GM21360 (cell line): ENCODE measurements at regions not wholly inside any gene's neighbourhood (a gene's known extent, or its start where the extent isn't known, plus 50 kb on each side); places are given as distances from the start of the nearest gene placed in this dataset.
"Not testable (repeated sequence)": the region's sequence is repeated elsewhere in the genome, so short reads cannot be mapped to it uniquely, and the experiment has no call there.

Experiments
- ATAC-seq: cut with Tn5 transposase; IDR thresholded peaks from one replicate; pipeline ENCODE4 v1.9.1; 2021; ENCODE audit warnings: mild to moderate bottlenecking, moderate library complexity; ENCODE audit not compliant: unreplicated experiment

DNA sequence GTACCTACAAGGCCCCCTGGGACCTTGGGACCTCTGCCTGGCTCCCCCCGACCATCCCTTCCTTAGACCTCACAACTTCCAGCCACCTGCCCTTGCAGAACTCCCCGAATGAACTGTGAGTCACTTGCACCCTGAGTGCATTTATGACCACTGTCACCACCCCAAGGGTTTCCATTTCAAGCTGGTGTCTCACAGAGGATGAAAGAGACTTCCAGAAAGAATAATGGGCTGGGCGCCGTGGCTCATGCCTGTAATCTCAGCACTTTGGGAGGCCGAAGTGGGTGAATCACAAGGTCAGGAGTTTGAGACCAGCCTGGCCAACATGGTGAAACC lies 124.5 kb upstream of the CIBAR2 start:
- no peak for ATAC-seq

DNA sequence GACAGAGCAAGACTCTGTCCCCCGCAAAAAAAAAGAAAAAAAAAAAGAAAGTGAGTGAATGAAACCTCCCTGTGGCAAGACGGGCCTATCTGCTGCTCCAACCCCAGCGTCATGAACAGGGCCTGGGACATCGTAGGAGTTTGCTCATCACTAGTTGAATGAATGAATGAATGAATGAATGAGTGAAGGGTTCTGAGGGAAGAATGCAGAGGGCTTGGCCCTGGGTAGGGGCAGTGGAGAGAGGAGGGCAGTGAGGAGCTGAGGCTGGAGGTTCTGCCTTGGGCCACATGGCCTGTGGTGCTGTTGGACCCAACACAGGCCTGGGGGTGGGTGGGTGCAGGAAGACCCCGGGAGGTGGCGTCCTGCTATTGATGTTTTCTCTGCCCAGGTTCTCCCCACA lies 125.5 kb upstream of the CIBAR2 start:
- no peak for ATAC-seq

DNA sequence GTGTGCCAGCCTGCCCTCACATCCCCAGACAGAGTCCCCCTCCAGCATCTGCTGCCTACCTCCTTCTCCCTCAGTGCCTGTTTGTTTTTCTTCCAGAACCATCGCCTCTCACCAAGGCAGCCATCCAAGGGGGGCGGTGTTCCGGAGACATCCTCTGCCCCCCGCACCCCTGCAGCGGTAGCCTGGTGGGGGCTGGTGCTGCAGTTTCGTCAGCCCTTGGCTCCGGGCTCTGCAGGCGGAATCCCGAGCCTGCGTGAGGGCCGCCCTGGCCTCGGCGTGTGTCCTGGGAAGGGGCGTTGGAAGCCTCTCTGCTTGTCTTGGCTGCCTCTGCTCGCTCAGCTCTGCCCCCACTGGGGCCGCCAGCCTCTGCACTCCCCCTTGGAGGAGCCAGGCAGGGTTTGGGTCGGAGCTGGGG lies 126.0 kb upstream of the CIBAR2 start:
- ATAC-seq = no peak

DNA sequence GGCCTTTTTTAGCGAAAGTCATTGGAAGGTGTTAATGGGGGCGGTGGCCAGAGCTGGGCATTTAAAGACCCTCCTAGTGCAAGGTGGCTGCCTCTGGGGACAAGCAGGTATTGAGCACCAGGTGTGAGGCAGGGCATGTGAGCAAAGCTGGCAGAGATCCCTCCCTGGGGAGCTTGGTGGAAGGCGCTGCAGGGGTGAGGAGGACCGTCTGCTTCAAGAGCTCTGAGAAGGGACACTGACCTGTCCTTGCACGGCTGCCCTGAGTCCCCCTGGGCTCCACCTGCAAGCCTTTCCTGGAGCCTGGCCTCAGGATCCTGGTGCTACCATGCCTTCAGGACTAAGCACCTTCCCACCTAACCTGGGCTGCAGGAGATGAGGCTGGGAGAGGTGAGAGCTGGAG lies 127.0 kb upstream of the CIBAR2 start:
- no peak for ATAC-seq

DNA sequence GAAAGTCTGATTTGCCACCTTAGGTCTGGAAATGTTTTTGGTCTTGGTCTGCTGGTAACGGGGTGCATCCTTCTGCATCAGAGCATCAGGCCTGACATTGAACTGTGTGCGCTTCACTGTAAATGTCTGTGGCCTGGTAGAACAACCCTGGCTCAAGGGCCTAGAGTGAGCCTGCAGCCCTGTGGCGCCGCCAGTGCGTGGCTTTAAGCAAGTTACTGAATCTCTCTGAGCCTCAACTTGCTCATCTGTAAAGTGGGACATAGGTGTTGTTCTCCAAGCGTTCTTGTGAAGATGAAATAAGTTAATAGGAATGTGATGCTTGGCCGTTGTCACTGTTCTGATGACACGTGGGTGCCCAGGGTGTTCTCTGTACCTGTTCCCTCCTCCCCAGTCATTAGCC lies 127.6 kb upstream of the CIBAR2 start:
- no peak for ATAC-seq

DNA sequence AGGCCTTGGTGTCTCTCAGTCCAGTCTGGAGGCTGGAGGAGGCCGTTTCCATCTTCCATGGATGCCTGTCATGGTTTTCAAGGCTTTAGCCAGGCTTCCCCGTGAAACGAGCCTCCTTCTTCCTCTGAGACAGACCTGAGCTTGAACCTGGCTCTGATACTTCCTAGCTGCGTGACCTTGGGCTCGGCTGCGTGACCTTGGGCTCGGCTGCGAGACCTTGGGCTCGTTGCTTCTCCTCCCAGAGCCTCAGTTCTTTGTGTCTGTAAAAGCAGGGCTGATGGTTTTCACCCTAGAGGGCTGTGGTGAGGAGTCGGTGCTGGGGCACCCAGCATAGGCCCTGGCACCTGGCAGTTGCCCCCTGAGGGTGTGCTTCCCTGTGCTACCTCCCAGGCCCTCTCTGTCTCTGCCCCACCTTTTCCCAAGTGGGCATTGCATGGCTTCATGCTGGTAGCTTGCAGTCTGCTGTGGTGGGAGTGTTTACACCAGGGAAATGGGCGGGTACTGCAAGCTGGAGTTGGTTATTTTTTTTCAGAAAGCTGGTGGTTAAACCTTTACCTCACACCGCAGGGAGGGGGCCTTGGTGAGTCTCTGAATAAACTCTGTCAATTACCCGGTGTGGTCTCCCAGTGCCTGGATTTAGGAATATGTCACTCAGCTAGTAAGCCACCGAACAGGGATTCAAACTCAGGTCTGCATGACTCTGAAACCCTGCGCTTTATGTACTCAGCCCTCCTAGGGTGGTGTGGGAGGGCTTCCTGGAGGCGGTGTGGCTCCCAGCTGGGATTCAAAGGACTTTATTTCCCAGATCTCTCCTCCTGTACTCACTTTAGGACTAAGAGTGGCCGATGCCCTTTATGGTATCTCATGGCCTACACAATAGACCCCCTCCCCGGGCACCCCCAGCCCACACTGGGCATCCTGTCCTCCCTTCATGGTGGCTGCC lies 129.0 kb upstream of the CIBAR2 start:
- ATAC-seq = no peak

DNA sequence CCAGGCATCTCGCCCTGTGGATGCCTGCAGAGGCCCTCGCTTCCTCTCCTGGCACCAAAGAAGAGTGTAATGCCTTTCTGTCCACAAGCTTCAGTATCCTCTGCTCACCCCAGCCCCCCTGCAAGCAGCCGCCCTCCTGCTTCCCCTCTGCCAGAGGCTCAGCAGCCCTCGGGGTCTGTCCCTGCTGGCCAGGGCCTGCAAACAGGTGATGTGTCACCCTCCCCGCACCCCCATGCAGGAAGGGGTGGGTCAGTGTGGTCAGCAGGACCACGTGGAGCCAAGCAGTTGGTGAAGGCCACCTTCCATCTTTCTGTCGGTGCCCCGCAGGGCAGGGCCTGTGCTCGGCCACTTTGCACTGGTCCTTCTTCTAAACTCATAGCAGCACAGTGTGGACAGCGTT lies 129.9 kb upstream of the CIBAR2 start:
- no peak for ATAC-seq

DNA sequence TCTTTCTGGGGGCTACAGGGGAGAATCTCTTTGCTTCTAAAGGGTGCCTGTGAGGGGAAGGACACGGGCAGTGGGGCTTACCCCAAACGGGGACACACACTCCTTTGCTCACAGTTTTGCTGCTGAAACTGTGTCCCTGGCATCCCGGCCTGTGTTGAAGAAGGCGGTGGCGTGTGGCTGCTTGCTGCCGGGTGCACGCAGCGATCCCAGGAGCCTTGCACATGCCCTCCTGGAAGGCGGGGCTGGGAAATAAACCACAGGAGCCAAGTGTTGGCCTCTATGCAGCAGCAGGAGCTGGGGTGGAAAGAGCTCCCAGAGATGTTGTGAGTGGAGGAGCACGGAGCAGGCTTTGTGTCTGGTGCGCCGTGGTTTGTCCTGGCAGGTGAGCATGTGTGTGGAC lies 131.0 kb upstream of the CIBAR2 start:
- ATAC-seq = no peak

DNA sequence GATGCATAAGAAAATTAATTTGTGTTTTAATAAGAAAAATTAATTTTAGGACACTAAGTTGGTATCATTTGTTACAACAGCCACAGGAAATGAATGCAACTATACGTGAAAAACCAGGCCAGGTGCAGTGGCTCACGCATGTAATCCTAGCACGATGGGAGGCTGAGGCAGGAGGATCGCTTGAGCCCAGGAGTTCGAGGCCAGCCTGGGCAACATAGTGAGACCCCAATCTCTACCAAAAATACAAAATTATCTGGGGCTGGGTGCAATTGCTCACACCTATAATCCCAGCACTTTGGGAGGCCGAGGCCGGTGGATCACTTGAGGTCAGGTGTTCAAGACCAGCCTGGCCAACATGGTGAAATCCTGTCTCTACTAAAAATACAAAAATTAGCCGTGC lies 132.2 kb upstream of the CIBAR2 start:
- not testable (repeated sequence) for ATAC-seq

DNA sequence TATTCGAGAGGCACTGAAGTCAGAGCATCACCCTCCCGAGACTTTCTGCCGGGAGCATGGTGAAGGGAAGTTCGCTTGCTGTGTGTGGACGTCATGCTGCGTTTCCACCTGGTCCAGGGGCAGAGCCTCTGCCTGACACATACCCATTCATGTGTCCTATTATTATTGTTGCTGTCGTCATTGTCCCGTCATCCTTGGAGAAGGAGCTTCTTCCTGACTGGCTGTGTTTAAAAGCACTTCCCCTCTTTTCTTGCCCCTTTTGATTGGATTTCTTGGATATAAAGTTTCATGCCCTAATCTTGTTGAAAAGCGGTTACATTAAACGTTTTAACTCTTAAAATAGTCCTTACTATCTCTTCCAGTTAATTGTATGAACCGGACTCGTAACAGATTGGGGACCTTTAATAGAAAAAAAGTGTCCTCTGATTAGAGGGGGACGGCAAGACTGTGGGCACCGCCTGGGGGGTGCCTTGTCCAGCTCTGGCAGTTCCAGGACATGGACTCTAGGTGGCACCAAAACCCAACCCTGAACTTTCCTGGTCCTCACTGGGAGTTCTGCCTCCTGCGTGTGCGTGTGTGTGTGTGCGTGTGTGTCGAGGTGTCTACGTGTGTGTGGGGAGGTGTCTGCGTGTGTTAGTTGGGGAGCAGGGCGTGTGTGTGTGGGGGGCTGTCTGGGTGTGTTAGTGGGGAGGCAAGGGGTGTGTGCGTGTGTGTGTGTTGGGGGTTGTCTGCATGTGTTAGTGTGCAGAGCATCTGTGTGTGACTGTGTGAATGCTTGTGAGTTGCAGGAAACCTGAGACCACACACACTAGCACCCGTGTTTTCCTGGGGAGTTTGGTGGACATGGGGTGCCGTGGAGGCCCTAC lies 133.3 kb upstream of the CIBAR2 start:
- ATAC-seq = no peak

DNA sequence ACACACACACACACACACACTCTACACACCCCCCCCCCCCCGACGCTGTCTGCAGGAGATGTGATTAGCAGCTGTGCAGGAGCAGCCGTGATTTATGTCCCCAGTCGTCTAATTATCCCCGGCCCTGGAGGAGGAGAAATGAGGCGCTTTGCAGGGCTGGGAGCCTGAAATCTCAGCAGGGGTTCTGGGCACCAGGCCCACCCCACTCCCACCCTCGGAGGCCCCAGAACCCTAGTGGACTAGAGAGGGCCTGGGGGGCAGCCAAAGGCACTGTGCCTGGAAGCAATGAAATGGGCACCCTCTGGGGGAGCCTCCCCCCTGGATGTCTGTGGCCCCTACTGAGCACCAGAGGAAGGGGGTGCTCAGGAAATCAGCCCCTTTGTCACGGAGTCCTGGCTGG lies 134.2 kb upstream of the CIBAR2 start:
- ATAC-seq = no peak

DNA sequence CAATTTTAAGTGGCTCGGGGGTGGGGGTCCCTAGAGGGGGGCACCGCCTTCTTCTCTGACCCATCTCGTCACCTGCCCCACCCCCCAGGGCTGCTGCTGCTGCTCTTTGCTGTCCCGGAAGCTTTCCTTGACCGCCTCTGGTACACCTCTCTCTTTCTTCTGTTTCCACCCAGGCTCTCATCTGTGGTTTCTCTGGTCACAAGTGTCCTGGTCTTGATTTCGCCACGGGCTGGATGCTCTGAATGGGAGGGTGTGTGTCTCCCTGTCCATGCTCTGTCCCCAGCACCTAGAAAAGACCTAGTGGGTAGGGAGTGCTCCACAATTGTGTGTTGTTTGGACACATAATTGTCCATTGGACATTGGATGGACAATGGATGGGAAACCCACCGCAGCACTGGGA lies 134.7 kb upstream of the CIBAR2 start:
- ATAC-seq = no peak

DNA sequence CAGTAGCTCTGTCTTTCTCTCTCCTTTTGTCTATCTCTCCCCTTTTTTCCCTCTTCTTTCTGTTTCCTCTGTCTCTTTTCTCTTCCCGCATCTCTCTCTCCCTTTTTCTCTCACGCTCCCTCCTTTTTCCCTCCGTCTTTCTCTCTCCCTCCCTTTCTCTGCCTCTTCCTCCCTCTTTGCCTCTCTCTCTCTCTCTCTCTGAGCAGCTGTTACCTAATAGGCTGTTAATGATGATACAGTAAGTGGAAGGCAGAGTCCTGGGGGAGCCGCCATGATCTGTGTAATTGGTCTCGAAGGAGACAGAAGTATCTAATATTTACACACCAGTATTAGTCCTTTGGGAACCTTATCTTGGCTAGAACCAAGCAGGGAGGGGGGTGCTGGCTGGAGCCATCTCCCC lies 136.1 kb upstream of the CIBAR2 start:
- no peak for ATAC-seq

DNA sequence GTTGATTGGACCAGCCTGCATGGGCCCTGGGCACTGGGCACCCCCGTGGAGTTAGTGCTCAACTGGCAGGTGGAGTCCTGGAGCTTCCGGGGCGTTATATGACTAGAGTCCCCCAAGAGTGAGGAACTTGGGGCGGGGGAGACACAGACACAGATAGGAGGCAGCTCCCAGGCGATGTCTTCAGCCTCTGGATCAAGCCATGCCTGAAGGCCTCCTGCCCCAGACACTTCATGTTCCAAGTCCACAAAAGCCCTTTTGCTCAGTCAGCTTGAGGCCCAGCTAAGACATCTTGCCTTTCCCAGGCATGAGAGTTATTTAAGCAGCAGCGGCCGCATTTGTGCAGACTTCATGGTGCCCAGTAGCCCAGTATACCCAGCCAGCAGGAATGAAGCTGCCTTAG lies 136.6 kb upstream of the CIBAR2 start:
- no peak for ATAC-seq

DNA sequence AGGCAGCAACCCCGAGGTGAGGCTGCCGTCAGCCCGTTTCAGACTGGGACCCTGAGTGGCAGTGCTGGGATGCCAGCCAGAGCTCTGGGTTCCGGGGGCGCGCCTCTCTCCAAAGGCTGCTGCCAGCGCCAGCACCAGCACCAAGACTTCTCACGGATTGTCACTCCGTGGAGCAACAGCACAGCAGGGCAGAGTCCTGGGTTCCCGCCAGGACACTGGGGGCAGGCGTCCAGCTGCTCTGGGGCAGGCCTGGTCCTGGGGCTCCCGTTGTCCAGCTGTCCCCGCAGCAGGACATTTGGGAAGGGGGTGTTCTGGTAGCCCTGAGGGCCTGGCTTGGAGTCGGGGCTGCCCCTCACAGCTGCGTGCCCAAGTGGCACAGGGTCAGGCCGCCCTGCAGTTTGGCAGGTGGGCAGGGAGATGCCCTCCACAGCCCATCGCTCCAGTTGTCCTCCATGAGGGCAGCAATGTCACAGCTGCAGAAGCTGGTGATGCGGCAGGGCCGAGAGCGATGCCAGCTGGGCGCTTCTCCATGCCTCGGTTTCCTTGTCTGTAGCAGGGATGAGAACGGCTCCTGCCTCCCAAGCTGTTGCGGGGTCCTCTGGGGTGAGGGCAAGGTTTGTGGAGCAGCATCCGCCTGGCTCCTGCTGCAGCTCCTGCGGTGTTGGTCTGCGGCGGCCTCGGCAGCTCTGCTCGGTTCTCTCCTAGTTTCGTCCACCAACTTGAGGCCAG lies 137.3 kb upstream of the CIBAR2 start:
- no peak for ATAC-seq

DNA sequence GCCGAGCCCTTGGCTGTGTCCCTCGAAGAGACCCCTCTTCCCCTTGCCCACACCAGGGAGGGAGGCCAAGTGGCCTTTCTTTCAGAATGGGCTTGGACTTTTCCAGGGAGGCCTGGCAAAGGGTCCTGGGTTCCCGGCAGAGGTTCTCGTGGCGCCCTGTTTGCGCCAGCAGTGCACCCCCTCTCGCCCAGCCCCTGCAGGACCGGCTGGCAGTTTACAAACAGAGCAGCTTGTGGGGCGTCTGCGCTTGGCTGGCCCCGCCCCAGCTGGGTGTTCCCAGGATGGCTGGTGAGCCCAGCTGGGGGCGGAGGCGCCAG lies 137.8 kb upstream of the CIBAR2 start:
- ATAC-seq = no peak

DNA sequence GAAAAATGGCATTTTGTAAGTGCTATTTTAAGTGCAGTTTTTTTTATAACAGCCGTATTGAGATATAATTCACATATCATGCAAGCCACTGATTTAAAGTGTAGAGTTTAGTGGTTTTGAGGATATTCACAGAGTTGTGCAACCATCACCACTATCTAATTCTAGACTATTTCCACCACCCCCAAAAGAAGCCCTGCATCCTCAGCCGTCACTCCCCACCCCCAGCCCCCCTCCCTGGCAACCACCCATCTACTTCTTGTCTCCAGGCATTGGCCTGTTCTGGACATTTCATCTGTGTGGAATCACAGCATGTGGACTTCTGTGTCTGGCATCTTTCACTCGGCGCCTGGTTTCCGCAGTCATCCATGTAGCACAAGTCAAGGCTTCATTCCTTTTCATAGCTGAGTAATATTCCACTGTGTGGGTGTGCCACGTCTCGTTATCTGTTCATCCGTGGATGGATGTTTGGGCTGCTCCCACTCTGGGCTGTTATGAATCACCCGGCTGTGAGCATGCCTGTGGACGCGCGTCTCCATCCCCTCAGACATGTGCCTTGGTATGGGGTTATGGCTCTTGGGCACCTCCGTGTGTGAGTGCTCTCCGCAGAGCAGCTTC lies 138.4 kb upstream of the CIBAR2 start:
- ATAC-seq = no peak

DNA sequence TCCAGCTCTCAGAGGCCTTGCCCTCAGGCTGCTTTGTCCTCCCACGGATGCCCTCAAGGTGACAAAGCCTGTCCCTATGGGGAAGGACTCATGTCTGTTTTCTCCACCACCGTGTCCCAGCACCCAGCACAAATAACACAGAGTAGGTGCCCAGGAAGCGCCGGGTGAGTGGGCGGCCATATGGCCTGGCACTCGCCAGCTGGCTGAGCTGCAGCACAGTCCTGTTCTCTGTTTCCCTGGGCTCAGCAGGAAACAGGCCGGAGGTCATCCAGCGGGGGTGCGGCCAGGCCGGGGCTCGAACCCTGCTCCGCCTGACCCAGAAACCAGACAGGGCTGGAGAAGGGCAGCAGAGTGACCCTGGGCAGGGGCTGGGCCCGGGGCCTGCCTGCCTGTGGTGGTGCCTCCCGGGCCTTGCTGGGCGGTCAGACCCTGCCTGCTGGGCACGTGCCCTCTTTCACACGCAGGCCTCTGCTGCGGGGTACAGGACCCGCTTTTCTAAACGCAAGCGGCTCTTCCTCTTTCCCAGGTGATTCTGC lies 139.0 kb upstream of the CIBAR2 start:
- ATAC-seq = no peak

DNA sequence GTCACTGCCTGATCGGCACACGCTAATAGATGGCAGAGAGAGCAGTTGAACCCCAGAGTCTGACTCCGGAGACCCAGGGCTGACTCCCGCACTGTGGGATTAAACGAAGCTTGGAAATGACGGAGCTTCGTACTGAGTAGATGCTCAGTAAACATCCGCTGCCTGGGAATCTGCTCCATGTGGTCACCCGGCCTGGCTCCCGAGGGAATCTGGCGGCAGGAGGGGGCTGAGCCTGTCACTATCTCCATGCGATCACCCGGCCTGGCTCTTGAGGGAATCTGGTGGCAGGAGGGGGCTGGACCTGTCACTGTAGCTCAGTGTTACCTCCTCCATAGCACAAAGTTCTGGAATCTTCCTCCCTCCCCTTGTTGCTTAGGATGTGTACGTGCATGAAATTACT lies 139.7 kb upstream of the CIBAR2 start:
- ATAC-seq = no peak

DNA sequence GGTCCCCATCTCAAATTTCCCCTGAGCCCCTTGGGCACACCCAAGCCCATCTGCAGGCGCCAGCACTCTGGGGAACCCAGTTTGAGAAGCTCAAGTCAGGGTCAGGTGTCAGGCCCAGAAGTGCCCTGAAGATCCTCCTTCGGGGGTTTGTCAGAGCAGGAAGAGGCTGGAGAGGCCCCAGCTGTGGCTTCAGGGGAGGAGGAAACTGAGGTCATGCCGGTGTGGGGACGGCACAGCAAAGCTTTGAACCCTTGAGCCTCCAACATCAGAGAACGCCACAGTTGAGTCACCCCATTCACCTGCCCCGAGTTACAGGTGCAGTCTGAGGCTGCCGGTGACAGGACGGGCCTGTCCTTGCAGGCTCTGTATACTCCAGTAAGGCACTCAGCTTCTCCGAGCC lies 140.2 kb upstream of the CIBAR2 start:
- ATAC-seq = no peak
